Effector memory CD8-positive, alpha-beta T cell (primary cell): ENCODE measurements at regions not wholly inside any gene's neighbourhood (a gene's known extent, or its start where the extent isn't known, plus 50 kb on each side); places are given as distances from the start of the nearest gene placed in this dataset.
"Not testable (repeated sequence)": the region's sequence is repeated elsewhere in the genome, so short reads cannot be mapped to it uniquely, and the experiment has no call there.

ENCODE experiments used
- ATAC-seq: fragments of 150-1000 bp; cut with Tn5 transposase; replicated peaks from 2 replicates; pipeline ENCODE4 v1.10.0; 2021; ENCODE audit warnings: mild to moderate bottlenecking, moderate library complexity
- DNase-seq, 3 experiments: peaks; one replicate each; pipeline ENCODE4 v3.0.0; 2021
- H3K27ac Mint-ChIP-seq, 2 donors: one replicate each; pipeline ENCODE4 v1.8.0; 2022; ENCODE audit warnings: mild to moderate bottlenecking in 2 of 2, mixed read lengths in 2 of 2, moderate library complexity in 2 of 2
- H3K27me3 Mint-ChIP-seq, 2 donors: one replicate each; pipeline ENCODE4 v1.8.0; 2022; ENCODE audit warnings: mixed read lengths in 2 of 2
- H3K36me3 Mint-ChIP-seq: one replicate; pipeline ENCODE4 v1.8.0; 2022; ENCODE audit warnings: mild to moderate bottlenecking, moderate library complexity, mixed read lengths; ENCODE audit not compliant: insufficient read depth
- H3K4me1 Mint-ChIP-seq, 2 donors: one replicate each; pipeline ENCODE4 v1.8.0; 2022; ENCODE audit warnings: low read depth in 2 of 2, mixed read lengths in 2 of 2
- H3K4me3 Mint-ChIP-seq, 2 donors: one replicate each; pipeline ENCODE4 v1.8.0; 2022; ENCODE audit warnings: mild to moderate bottlenecking in 2 of 2, mixed read lengths in 2 of 2, moderate library complexity in 2 of 2
- H3K9me3 Mint-ChIP-seq, 2 donors: one replicate each; pipeline ENCODE4 v1.8.0; 2022; ENCODE audit warnings: mixed read lengths in 2 of 2

DNA sequence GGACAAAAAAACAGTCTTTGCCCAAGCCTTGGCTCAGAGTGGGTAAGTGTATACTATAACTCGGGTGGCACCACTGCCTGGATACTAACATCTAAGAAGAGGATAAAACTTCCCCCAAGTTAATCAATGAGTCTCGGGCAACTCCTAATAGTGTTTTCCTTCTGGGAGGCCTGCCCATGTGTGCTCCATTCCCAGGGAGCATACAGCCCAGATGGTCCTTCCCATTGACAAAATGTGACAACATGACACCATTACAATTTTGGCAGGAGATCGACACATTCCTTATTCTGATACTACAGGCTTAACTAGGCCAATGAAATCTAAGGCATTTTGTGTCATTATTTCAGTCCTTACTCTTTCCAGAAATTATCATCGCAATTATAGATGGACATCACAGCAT, 52.7 kb upstream of the CRIM1 start:
- Mint-ChIP-seq H3K27me3 (no peaks in the 10 kb centered on the region), H3K36me3 (peaks cover 3% of the 10 kb centered on the region), H3K4me3 (no peak overlapping the region), H3K9me3 (peaks cover 0 to 7% of the 10 kb centered on the region in 2 donors), H3K4me1 (peaks cover 2 to 6% of the 10 kb centered on the region in 2 donors), H3K27ac (no peak overlapping the region)
- DNase-seq = no peak
- ATAC-seq = no peak

DNA sequence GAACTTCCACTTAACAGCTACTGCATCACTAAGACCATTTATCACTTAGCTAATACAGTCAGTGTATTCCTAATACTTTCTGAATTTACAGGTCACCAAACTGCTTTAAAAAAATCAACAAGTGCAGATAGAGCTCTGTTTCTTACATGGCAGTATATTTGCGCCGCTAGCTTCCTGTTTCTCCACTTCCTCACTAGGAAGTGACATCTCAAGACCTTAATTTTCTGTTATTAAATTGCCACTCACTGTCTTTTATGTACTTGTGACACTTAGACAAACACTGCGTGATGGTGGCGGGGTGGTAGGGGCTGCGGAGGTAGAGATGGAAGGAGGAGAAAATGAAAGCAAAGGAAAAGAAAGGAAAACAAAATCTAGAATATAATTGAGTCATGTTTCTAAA, 53.7 kb upstream of the CRIM1 start:
- peak overlapping the region in 1 of 2 donors; percentile 46 for H3K27ac Mint-ChIP-seq
- no peak overlapping the region for H3K4me3 Mint-ChIP-seq
- peaks cover 0 to 7% of the 10 kb centered on the region in 2 donors for H3K9me3 Mint-ChIP-seq
- peaks cover 4 to 6% of the 10 kb centered on the region in 2 donors for H3K4me1 Mint-ChIP-seq
- no peaks in the 10 kb centered on the region for H3K27me3 Mint-ChIP-seq
- H3K36me3 Mint-ChIP-seq = peaks cover 3% of the 10 kb centered on the region
- DNase-seq = no peak
- ATAC-seq = no peak

DNA sequence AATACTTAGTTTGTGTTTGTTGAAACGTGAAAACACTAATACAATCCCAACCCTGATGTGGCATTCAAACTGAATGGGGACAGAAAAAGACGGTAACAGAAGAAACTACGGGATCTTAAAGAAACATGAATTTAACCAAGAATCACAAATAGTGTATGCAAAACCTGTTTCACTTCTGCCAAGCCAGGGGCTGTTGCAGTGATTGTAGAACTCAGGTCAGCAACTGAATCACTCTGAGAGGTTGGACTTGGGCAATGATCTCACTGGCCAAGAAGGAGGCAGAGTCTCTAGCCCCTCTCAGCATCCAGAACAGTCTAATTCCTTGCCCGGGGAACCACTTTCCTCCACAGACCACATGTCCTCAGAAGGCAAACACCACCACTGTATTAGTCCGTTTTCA, 54.9 kb upstream of the CRIM1 start:
- H3K4me3 Mint-ChIP-seq = no peak overlapping the region
- peaks cover 6 to 10% of the 10 kb centered on the region in 2 donors for H3K4me1 Mint-ChIP-seq
- ATAC-seq = no peak
- no peak overlapping the region for H3K27ac Mint-ChIP-seq
- H3K36me3 Mint-ChIP-seq = peaks cover 3% of the 10 kb centered on the region
- H3K27me3 Mint-ChIP-seq = no peaks in the 10 kb centered on the region
- DNase-seq = no peak
- H3K9me3 Mint-ChIP-seq = peaks cover 0 to 7% of the 10 kb centered on the region in 2 donors

DNA sequence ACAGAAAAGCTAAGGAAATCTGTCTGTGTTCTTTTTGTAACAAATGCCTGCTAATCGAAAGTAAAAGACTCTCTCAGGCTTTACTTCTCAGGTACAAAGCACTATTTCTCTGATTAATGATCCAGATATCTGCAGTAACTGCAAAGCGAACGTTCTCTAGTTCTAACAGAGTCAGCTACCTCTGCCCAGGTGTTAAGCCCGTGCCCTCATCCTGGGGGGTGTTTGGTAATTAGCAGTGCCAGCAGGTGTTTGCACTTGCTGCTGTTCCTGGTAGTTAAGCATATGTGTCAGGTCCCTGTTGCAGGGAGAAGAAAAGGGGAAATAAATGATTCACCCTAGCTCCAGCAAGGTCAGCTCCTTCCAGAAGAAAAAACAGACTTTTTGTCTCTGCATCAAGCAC, 58.8 kb upstream of the CRIM1 start:
- DNase-seq (no peak), ATAC-seq (no peak)
- H3K9me3 Mint-ChIP-seq = no peaks in the 10 kb centered on the region
- no peak overlapping the region for H3K27ac Mint-ChIP-seq
- H3K27me3 Mint-ChIP-seq = no peaks in the 10 kb centered on the region
- no peak overlapping the region for H3K4me3 Mint-ChIP-seq
- peaks cover 3 to 10% of the 10 kb centered on the region in 2 donors for H3K4me1 Mint-ChIP-seq
- H3K36me3 Mint-ChIP-seq = peaks cover 3% of the 10 kb centered on the region

DNA sequence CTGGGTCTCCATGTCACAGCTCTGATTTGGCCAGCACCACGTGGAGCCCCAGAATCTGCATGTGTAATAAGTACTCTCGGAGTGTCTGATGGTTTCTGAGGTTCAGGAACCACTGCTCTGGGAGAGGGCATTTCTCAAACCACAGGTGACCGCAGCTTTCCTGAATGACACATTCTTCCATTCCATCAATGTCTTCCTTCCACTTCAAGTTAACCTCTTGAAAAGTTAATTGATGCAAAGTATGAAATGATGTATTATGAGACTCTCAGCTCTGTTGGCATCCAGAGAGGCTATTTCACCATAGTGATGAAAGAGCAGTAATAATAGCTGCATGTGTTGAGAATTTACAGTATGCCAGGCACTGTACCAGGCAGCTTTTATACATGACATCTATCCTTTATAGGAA, 61.3 kb upstream of the CRIM1 start:
- Mint-ChIP-seq H3K4me1 (peaks cover 0 to 10% of the 10 kb centered on the region in 2 donors), H3K9me3 (no peaks in the 10 kb centered on the region), H3K27me3 (no peaks in the 10 kb centered on the region), H3K27ac (no peak overlapping the region), H3K36me3 (peaks cover 3% of the 10 kb centered on the region), H3K4me3 (no peak overlapping the region)
- DNase-seq (no peak), ATAC-seq (no peak)

DNA sequence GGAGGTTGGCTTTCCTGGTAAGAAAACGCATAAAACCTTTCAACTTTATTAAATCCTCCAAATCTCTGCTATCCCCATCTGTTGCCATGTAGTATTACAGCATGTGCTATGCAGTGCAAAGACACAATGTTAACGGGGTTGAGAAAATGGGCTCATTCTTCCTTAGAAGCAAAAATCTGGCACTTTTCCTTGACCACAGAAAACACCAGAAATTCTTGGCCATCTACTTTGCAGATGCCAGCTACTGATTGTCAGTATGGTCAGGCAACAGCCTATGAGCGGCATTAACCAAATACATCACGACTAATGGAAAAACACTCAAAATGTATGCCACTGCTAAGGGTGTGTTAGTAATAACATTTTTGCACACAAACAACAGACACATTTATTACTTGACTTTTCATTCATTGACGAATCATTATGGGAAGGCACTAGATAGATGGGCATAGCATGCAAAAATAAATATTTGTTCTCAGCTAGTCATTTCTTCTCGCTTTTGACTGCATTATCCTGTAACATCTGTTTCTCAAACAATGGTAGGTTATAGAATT, 65.2 kb upstream of the CRIM1 start:
- ATAC-seq = no peak
- Mint-ChIP-seq H3K36me3 (no peaks in the 10 kb centered on the region), H3K4me1 (no peaks in the 10 kb centered on the region), H3K27ac (no peak overlapping the region), H3K9me3 (no peaks in the 10 kb centered on the region), H3K27me3 (no peaks in the 10 kb centered on the region), H3K4me3 (no peak overlapping the region)
- DNase-seq = no peak

DNA sequence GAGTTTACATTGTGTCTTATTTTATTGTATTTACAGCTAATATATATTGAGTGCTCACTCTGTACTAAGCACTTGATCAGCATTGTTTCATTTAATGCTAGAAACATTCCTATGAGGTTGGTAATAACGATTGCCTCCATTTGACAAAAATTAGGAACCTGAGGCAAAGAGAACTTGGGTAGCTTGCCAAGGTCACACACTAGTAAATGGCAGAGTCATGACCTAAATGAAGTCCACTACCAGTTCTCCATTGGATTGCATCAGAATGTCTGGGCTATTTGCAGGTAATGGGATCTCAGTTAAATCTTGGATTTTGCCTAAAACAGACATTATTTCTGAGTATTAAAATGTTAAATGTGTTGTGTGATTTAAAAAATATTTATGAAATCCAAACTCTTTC, 65.8 kb upstream of the CRIM1 start:
- H3K27me3 Mint-ChIP-seq = no peaks in the 10 kb centered on the region
- DNase-seq (no peak), ATAC-seq (no peak)
- H3K27ac Mint-ChIP-seq = no peak overlapping the region
- no peaks in the 10 kb centered on the region for H3K9me3 Mint-ChIP-seq
- no peak overlapping the region for H3K4me3 Mint-ChIP-seq
- H3K36me3 Mint-ChIP-seq = no peaks in the 10 kb centered on the region
- no peaks in the 10 kb centered on the region for H3K4me1 Mint-ChIP-seq

DNA sequence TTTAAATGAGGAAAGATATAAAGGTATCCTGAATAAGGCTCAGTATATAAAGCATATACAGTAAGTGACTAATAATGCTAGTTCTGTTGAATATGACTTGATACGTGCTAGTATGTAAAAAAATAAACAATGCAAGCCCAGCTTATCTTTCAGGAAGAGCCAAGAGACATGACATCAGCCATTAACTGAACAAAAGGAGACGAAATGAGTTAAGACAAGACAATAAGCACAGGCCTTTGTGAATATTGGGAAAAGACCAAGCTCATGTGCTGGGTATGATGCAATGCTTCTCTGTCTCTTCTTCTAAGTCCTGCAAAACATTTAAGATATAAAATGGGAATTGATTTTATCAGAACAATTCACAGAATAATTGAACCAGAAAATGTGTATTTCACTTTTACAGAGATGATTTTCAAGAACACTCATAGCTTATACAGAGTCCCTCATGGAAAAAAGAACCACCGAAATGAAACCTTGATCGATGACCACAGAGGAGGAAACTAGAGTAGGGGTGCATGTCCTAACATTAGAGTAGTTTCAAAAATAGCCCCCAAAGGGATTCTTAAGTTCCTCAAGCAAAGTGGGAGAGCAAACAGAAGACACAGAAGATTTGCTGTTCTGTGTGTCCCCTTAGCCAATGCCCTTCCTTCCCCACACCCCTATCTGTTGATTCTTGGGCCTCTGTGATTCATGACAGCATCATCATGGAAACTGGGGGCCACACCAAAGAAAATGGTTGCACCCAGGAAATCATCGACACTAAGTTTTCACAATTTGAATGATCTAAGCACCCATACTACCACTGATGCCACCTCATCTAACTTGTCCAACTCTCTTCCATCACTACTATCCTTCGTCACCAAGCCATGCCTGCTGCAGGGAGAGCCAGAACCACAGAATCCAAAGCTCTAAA, 68.0 kb upstream of the CRIM1 start:
- DNase-seq (no peak), ATAC-seq (no peak)
- Mint-ChIP-seq H3K27ac (no peak overlapping the region), H3K4me3 (no peak overlapping the region), H3K4me1 (no peaks in the 10 kb centered on the region), H3K9me3 (peaks cover 0 to 2% of the 10 kb centered on the region in 2 donors), H3K27me3 (no peaks in the 10 kb centered on the region), H3K36me3 (no peaks in the 10 kb centered on the region)

DNA sequence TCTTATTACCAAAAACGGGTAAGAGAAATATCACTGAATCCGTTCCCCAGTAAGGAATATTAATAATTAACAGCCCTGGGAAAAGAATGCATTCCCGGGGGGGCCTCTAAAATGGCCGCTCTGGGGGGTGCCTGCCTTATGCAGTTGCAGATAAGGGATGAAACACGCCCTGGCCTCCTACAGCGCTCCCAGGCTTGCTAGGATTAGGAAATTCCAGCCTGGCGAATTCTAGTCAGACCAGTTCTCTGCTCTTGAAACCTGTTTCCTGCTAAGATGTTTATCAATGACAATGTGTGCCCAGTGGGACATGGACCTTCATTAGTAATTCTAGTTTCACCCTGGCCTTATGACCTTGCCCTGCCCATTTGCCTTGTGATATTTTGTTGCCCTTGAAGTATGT, 76.1 kb upstream of the CRIM1 start:
- not testable (repeated sequence) for H3K36me3 Mint-ChIP-seq, H3K27ac Mint-ChIP-seq, H3K27me3 Mint-ChIP-seq, ATAC-seq, H3K4me3 Mint-ChIP-seq, H3K9me3 Mint-ChIP-seq, DNase-seq, H3K4me1 Mint-ChIP-seq

DNA sequence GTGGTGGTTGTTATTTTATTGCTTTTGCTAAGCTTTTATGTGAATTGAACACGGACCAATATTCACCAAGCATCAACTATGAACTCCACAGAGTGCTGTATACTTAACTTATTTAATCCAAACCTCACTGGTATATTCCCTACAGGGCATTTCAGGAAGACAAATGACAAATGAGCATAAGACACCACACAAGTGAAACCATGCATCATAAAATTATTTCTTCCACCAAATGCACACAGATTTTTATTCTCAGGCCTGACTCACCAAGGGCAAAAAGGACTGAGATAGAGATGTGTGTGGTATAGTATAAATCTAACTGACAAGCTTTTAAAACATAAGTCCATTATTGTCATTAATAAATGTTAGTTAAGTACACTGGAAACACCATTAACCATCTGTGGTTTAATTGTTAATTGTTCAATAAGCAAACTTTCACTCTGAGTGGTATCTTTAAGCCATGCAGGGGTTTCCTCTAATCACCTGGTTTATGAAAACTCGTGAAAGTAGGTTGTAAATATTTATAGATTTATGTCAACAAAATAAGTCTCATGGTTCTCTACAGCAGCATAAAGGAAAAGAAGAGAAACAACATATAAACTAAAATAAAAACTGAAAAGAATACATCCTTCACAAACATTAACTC, 77.6 kb upstream of the CRIM1 start:
- Mint-ChIP-seq H3K4me1 (no peaks in the 10 kb centered on the region), H3K4me3 (no peak overlapping the region), H3K36me3 (no peaks in the 10 kb centered on the region), H3K27ac (no peak overlapping the region), H3K27me3 (no peaks in the 10 kb centered on the region), H3K9me3 (peaks cover 0 to 5% of the 10 kb centered on the region in 2 donors)
- ATAC-seq = no peak
- DNase-seq = no peak

DNA sequence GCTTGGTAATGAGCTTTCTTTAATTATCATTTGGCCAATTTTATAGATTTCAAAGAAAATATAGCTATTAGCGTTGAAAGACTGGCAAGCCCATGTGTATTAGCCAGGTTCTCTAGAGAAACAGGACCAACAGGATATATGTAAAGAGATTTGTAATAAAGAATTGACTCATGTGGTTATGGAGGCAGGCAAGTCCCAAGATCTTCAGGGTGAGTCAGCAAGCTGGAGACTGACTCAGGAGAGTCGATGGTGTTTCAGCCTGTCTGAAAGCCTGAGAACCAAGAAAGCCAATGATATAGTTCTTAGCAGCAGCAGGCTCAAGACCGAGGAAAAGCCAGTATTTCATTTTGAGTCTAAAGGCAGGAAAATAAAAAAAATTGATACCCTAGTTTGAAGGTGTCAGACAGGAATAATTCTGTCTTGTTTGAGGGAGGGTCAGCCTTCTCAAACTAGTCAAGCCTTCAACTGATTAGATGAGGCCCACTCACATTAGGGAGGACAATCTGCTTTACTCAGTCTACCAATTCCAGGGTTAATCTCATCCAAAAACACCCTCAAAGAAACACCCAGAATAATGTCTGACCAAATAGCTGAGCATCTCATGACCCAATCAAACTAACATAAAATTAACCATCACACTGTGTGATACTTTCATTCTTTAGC, 78.3 kb upstream of the CRIM1 start:
- ATAC-seq (no peak), DNase-seq (no peak)
- no peak overlapping the region for H3K27ac Mint-ChIP-seq

DNA sequence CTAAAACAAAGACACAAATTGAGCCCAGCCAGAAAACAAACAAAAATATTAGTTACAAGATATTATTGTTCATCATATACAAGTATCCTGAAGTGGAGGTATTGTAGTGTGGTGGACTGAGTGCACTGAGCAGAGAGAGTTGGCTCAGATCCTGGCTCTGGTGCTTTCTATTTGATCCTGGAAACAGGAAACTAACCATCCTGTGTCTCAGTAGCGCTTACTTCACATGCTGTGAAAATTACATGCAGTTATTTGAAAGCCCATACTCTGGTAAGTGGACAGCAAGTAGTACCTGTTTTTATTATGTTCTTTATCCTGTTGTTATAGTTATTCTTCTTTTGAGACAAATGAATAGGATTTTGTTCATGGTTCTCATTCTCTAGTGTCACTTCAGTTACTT, 84.3 kb upstream of the CRIM1 start:
- Mint-ChIP-seq H3K27me3 (no peaks in the 10 kb centered on the region), H3K36me3 (peaks cover 3% of the 10 kb centered on the region), H3K4me3 (no peak overlapping the region), H3K4me1 (peaks cover 0 to 3% of the 10 kb centered on the region in 2 donors), H3K27ac (no peak overlapping the region), H3K9me3 (peaks cover 0 to 10% of the 10 kb centered on the region in 2 donors)
- no peak for DNase-seq
- no peak for ATAC-seq

More for the DNA sequence above, 78.3 kb upstream of the CRIM1 start:
- Mint-ChIP-seq H3K27me3 (no peaks in the 10 kb centered on the region), H3K36me3 (no peaks in the 10 kb centered on the region), H3K4me1 (no peaks in the 10 kb centered on the region), H3K4me3 (no peak overlapping the region), H3K9me3 (peaks cover 0 to 5% of the 10 kb centered on the region in 2 donors)

DNA sequence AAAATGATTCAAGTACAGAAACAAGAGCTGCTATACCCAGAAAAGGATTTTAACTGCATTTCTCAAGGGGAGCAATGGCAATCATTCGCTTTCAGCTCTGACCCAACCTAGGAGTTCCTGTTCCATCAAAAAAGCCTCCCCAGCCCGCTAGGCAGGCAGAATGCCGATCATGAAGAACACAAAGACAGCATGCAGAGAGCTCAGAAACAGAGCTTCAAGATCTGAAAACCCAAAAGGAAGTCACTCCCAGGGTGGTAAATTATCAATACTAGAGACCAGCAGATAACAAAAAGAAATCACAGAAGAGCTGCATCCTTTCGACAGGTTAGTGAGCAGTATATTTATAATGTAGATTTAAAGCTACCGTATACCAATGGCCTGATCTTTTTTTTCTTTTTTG, 84.8 kb upstream of the CRIM1 start:
- peaks cover 3% of the 10 kb centered on the region for H3K36me3 Mint-ChIP-seq

More for the DNA sequence above, 84.8 kb upstream of the CRIM1 start:
- ATAC-seq (no peak), DNase-seq (no peak)
- Mint-ChIP-seq H3K27me3 (no peaks in the 10 kb centered on the region), H3K27ac (no peak overlapping the region), H3K4me1 (peaks cover 0 to 3% of the 10 kb centered on the region in 2 donors), H3K9me3 (peaks cover 0 to 10% of the 10 kb centered on the region in 2 donors), H3K4me3 (no peak overlapping the region)
